HL-60 (cell line): ENCODE measurements at regions not wholly inside any gene's neighbourhood (a gene's known extent, or its start where the extent isn't known, plus 50 kb on each side); places are given as distances from the start of the nearest gene placed in this dataset.

Source experiments
- CTCF ChIP-seq: IDR thresholded peaks from one replicate; pipeline ENCODE4 v1.5.1; 2011; ENCODE audit warnings: low read length, control low read depth, inconsistent platforms; ENCODE audit not compliant: insufficient read depth
- GABPA ChIP-seq: IDR thresholded peaks from 2 replicates; pipeline ENCODE4 v1.6.1; 2012; ENCODE audit warnings: low read depth
- POLR2AphosphoS5 ChIP-seq: IDR thresholded peaks from 2 replicates; pipeline ENCODE4 v1.6.1; 2012; ENCODE audit warnings: low read depth

- no peak for TF ChIP-seq CTCF
- no peak for TF ChIP-seq POLR2AphosphoS5
- TF ChIP-seq GABPA, result no peak
Measured at GRCh38 chr6:40695750-40696415, 108.7 kb upstream of the LRFN2 start.
